ENCODE measurements at regions not wholly inside any gene's neighbourhood (a gene's known extent, or its start where the extent isn't known, plus 50 kb on each side); places are given as distances from the start of the nearest gene placed in this dataset.

DNA sequence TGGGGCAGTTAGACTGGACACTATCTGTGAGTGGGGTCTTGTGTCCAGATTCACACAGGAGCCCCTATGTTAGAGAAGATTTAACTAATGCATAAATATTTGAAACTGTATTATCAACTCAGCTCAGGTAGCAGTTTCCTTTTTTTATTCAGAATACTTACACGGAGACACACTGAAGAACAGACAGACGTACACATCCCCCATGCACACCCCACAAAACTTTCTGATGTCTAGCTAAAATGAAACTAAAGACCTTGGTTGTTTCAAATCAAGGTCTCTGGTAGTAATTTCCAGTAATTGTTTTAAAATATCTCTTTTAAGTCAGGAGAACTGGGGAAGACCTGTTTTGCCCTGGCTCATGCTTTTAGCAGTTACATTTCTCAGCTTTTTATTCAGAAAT is 55.7 kb upstream of the PRKCQ start:
- TF ChIP-seq POLR2A (IDR thresholded peaks at IDR 0.05): no peak
- TF ChIP-seq, protein P1, sequence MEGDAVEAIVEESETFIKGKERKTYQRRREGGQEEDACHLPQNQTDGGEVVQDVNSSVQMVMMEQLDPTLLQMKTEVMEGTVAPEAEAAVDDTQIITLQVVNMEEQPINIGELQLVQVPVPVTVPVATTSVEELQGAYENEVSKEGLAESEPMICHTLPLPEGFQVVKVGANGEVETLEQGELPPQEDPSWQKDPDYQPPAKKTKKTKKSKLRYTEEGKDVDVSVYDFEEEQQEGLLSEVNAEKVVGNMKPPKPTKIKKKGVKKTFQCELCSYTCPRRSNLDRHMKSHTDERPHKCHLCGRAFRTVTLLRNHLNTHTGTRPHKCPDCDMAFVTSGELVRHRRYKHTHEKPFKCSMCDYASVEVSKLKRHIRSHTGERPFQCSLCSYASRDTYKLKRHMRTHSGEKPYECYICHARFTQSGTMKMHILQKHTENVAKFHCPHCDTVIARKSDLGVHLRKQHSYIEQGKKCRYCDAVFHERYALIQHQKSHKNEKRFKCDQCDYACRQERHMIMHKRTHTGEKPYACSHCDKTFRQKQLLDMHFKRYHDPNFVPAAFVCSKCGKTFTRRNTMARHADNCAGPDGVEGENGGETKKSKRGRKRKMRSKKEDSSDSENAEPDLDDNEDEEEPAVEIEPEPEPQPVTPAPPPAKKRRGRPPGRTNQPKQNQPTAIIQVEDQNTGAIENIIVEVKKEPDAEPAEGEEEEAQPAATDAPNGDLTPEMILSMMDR (IDR thresholded peaks at IDR 0.05): no peak
- no peak for TF ChIP-seq POLR2AphosphoS5 (IDR thresholded peaks at IDR 0.05)
- TF ChIP-seq EP300 (IDR thresholded peaks at IDR 0.05; ENCODE audit: low read depth): no peak

Data from transverse colon (tissue), 4 donors.